Iris pigment epithelial cell (primary cell): ENCODE measurements at regions not wholly inside any gene's neighbourhood (a gene's known extent, or its start where the extent isn't known, plus 50 kb on each side); places are given as distances from the start of the nearest gene placed in this dataset.
"Not testable (repeated sequence)": the region's sequence is repeated elsewhere in the genome, so short reads cannot be mapped to it uniquely, and the experiment has no call there.

ENCODE experiments used
- DNase-seq: peaks from one replicate; pipeline ENCODE4 v3.0.0-alpha.2; 2011; ENCODE audit warnings: low read depth

GRCh38 chrX:42832764-42833549, 55.0 kb upstream of the PPP1R2C start:
- DNase-seq, result no peak

DNA sequence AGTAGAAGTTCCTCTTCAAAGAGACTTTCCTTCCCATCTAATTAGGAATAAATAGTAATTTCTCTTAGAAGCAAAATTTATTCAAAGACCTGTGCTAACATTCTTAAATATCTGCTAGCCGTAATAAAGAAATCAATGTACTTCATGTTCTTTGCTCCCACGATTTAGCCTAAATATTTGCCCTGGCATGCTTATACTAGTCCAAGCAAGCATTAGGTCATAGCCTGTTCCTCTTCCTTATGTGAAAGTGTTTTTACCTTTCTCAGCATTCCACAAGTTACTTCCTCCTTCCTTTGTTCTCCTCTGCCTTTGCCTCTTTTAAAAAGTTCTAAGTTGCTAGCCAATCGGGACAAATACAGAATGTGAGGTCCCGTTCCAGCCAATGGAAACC, 55.6 kb upstream of the PPP1R2C start:
- DNase-seq, result not testable (repeated sequence)

DNA sequence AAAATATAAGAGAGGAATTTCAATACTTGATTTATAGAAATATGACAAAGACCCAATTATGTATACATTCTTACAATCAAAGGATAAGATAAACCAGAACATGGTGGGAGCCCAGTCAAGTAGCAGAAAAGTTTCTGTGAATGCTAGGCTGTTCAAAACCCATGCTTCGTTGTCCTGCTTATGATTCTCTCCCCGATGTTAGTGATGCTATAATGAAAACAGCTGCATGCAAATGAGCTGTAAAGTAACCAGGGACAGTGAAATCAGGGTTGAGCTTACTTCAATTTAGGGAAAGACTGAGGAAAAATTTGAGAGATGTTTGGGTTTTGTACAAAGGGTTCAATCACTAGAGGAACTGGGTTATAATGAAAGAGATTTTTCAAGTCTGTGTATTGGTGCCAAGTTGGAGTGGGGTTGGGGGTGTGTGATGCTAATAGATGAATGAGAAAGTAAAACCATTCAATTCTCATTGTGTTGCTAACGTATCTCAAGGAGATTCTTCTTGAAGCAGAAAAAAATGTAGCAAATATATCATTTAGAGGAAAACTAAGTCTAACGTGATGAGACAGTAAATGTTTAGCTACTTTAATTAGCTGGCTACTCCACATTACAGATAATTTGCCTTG, 59.3 kb upstream of the PPP1R2C start:
- no peak for DNase-seq

DNA sequence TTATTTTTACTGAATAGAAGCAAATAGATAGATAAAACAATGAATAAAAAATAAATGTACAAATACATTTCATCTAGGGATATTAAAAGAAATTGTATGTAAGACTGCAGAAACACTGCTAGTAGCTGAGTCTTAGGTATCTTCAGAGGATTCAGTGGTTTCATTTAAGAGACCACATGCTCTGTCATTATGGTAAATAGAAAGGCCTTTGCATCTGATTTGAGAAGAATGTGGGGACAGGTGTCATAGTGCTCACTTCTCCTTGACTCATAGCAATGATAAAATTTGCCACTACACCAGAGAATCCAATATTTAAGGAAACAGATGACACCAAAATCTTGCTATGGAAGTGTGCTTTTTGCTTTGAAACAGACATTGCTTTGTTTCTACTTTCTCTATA, 59.8 kb upstream of the PPP1R2C start:
- no peak for DNase-seq

DNA sequence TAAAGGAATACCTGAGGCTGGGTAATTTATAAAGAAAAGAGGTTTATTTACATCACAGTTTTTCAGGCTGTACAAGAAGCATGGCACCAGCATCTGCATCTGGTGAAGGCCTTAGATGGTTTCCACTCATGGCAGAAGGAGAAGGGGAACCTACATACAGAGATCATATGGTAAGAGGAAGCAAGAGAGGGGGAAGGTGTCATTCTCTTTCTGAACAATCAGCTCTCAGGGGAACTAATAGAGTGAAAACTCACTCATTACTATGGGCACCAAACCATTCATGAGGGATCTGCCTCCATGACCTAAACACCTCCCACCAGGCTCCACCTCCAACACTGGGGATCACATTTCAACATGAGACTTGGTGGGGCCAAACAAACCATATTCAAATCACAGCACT, 61.7 kb upstream of the PPP1R2C start:
- DNase-seq, result no peak

DNA sequence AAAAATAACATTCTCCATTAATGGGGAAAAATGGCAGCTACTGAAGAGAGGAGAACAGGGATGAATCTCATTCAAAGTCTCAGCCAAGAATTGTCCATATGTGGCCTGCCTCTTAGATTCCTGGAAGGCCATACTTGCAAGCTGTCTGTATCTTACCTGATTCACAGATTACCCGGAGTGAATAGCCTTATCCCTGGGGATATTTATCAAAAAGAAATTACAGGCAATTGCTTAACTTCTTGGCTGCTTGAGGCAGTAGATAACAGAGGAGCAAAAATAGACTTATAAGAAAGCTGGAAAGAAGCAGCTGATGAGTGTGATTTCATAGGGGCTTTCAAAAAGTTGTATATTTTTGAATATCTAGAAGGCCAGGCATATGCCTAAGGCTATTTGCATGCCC, 68.8 kb upstream of the PPP1R2C start:
- DNase-seq, result no peak

DNA sequence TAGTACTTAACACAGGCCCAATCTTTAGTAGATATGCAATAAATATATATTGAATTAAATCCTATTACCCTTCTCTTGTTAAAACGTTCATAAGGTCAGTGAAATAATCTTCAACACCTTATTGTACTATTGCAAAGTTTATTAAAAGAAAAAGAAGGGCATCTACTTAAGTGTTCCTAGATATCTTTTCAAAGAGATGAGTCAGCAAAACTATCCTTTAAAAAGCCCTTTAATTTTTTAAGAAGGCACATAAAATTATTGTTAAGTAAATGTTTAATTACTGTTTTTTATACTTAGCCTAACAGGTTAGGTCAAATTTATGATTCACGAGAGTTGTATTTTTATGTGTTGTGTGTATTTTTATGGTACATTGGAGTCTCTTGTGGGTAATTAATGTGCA, 77.3 kb upstream of the PPP1R2C start:
- DNase-seq, result no peak

GRCh38 chrX:42857766-42858165, 79.8 kb upstream of the PPP1R2C start:
- DNase-seq, result no peak

- DNase-seq, result no peak
Observed at GRCh38 chrX:42869011-42869410, 91.0 kb upstream of the PPP1R2C start.

- no peak for DNase-seq
Observed at GRCh38 chrX:42869659-42870476, 91.9 kb upstream of the PPP1R2C start.

DNA sequence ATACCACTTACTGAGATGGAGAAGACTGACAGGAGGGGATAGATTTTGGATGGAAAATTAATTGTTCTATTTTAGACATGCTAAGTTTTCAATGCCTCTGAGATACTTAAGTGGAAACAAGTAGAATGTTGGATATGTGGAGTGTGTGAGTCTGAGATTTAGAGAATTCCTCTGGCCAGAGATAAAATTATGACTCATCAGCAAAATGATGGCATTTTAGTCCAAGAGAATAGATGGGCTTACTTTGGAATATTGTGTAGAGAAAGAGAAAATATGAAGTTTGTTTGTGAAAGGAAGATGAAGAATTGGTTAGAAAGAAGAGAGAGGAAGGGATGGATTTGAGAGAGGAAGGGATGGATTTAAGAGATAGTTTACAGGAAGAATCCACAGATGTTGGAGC, 108.6 kb upstream of the PPP1R2C start:
- DNase-seq, result no peak

DNA sequence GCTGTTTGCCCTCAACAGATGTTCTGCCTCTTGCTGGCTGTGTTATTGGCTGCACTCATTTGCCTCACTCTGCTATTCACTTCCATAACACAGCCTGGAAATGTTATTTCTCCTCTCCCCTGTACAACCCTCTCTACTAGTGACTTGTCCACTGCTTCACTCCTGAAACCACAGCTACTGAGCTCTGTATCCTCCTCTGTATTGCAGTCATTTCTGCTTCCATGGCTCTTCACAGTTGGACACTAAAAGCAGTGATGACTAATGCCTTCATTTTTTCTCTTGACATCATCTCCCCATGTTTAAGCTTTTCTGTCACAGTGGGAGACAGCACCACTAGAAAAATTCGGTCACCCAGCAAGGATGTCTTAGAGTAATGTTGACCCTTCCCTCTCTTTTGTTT, 123.0 kb upstream of the PPP1R2C start:
- DNase-seq, result no peak

- no peak for DNase-seq
Observed at GRCh38 chrX:42902513-42902912, 124.5 kb upstream of the PPP1R2C start.

GRCh38 chrX:42920752-42921151, 142.8 kb upstream of the PPP1R2C start:
- DNase-seq, result no peak

DNA sequence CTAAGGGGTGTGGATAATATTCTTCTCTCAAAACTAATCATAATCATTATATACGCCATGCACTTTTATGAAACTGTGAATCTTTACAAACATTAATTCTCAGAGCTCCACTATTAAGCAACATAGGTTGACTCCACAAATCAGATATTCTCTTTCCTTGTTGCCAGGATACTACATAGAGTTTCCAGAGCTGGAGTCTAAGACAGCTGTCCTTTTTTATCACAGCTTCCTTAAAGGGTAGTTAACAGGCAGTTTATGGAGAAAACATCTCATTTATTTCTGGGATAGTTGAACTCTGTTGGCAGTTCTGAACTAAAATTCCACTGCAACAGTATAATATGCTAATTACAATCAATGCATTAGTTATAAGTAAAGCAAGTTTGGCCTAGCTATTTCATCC, 152.1 kb upstream of the PPP1R2C start:
- no peak for DNase-seq

GRCh38 chrX:42930951-42931350, 153.0 kb upstream of the PPP1R2C start:
- peak; percentile 28 for DNase-seq

DNA sequence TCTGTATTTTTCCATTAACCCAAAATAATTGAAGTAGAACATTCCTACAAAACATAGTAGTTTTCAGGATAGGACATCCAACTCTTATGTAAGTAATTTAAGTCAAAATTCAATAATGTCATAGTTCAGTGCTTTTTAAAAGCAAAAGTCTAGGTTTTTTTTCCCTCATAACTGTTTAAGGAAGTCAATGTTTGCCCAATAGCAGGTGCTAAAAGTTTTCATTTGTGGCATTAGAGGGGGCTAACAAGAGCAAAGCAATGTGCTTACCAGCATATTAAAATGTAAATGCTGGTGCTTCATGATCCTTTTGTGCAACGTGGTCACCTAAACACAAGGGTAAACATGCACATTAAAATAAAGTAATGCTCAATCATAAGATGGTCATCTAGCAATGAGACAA, 155.2 kb upstream of the PPP1R2C start:
- DNase-seq, result no peak

DNA sequence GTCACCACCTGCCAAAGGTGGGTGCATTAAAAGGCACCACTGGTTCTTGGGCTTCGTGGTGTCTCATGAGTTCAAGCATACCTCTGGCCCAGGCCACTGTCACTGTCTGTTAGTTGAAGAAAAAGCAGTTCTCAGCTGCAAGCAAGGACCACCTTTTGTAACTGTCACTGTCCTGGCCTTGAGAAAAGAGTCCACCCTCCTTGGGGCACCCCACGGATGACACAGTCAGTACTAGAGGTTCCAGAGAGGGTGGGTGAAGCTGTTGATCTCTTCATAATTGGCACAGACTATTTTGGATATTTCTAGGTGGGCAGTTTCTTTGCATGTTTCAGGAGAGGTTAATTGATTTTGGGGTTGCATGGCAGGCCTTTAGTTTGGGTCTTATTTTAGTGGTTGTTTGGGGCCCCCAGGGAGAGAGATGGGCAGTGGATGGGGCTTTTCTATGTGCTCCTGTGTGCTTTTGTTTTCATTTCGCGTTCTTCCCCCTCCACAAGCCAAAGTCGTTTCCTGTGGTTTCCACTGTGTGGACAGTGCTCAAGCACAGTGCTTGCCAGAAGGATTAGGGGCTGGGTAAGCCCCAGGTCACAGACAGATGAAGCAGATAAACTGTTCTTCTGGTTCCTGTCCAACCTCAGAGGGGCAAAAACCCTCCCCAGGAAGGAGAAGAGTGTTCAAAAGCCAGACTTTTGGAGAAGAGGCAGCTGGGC, 156.2 kb upstream of the PPP1R2C start:
- DNase-seq, result peak; percentile 51

- DNase-seq, result no peak
Observed at GRCh38 chrX:42941671-42942070, 163.7 kb upstream of the PPP1R2C start.

DNA sequence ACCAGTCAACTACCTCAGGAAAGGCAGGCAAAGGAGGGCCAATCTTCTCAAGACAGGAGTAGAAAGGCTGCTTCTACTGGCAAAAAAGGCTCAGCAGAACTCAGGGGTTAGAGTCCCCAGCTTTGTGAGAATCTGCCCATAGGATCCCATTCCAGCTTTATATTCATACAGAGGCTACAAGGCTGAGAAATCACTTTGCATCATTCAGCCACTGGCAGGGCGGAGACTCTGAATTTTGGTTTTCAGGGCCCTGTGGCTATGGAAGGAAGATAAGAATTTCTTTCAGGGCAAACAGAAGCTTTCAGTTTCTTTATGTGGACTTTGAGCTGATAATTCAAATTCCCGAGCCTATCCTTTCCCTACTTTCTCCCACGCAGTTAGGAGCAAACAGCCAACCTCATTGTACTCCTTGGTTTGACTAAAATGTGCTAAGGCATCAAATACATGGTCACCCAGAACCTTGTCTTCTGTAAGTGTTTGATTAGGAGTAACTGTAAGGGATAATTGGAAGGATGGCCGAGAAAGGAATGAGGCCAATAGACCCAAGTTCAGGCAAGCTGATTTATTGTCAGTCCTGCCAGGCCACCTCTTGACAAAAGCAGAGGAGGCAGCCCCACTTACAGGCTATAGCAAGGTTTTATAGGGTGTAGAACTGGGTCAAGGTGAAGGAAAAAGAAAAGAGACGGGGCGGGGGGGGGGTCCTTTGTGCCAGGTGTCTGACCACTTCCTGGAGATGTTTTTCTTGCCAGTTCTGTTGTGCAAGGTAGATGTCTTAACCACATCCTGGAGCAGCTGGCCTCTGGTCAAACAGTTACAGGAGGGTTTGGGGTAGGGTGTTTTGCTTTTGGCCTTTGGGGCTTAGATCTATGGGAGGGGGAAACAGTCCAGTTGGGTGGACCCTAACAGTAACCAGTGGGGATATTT, 165.3 kb upstream of the PPP1R2C start:
- DNase-seq, result no peak

- no peak for DNase-seq
Observed at GRCh38 chrX:42944381-42944998, 166.5 kb upstream of the PPP1R2C start.
